Glutamatergic neuron (in vitro differentiated cells): ENCODE measurements at regions not wholly inside any gene's neighbourhood (a gene's known extent, or its start where the extent isn't known, plus 50 kb on each side); places are given as distances from the start of the nearest gene placed in this dataset.

Experiments
- DNase-seq: peaks from one replicate; pipeline ENCODE4 v3.0.0; 2022
- H3K27ac Mint-ChIP-seq: one replicate; pipeline ENCODE4 v1.8.0; 2020; ENCODE audit warnings: mild to moderate bottlenecking, mixed read lengths, inconsistent platforms; ENCODE audit not compliant: unreplicated experiment
- H3K27me3 Mint-ChIP-seq: one replicate; pipeline ENCODE4 v1.8.0; 2020; ENCODE audit warnings: mild to moderate bottlenecking, moderate library complexity, mixed read lengths, inconsistent platforms; ENCODE audit not compliant: unreplicated experiment
- H3K36me3 Mint-ChIP-seq: one replicate; pipeline ENCODE4 v1.8.0; 2020; ENCODE audit warnings: mild to moderate bottlenecking, mixed read lengths, inconsistent platforms; ENCODE audit not compliant: unreplicated experiment
- H3K4me1 Mint-ChIP-seq: one replicate; pipeline ENCODE4 v1.8.0; 2020; ENCODE audit warnings: mild to moderate bottlenecking, low read depth, mixed read lengths, inconsistent platforms; ENCODE audit not compliant: unreplicated experiment
- H3K4me3 Mint-ChIP-seq: one replicate; pipeline ENCODE4 v1.8.0; 2020; ENCODE audit warnings: mild to moderate bottlenecking, mixed read lengths, inconsistent platforms; ENCODE audit not compliant: unreplicated experiment
- H3K9me3 Mint-ChIP-seq: one replicate; pipeline ENCODE4 v1.8.0; 2020; ENCODE audit warnings: mild to moderate bottlenecking, moderate library complexity, mixed read lengths, inconsistent platforms; ENCODE audit not compliant: unreplicated experiment
- CTCF ChIP-seq: fragments of 200-600 bp; sonication (generic); IDR thresholded peaks from one replicate; pipeline ENCODE4 v1.5.0; 2021; ENCODE audit not compliant: partially characterized antibody, unreplicated experiment

- no peaks in the 10 kb centered on the region for H3K27me3 Mint-ChIP-seq
- H3K36me3 Mint-ChIP-seq, result no peaks in the 10 kb centered on the region
- no peak for DNase-seq
- H3K9me3 Mint-ChIP-seq, result no peaks in the 10 kb centered on the region
- TF ChIP-seq CTCF, result no peak
- no peaks in the 10 kb centered on the region for H3K4me1 Mint-ChIP-seq
- no peak overlapping the region for H3K4me3 Mint-ChIP-seq
- H3K27ac Mint-ChIP-seq, result no peak overlapping the region
These were observed 241.7 kb upstream of the AMIGO2 start for GRCh38 chr12:47321436-47321835.

- H3K4me1 Mint-ChIP-seq, result no peaks in the 10 kb centered on the region
- H3K27me3 Mint-ChIP-seq, result no peaks in the 10 kb centered on the region
- no peak overlapping the region for H3K4me3 Mint-ChIP-seq
- TF ChIP-seq CTCF, result no peak
- no peaks in the 10 kb centered on the region for H3K9me3 Mint-ChIP-seq
- H3K27ac Mint-ChIP-seq, result no peak overlapping the region
- no peaks in the 10 kb centered on the region for H3K36me3 Mint-ChIP-seq
- no peak for DNase-seq
These were observed 240.0 kb upstream of the AMIGO2 start for GRCh38 chr12:47319746-47320145.

- H3K4me3 Mint-ChIP-seq, result no peak overlapping the region
- no peak for TF ChIP-seq CTCF
- no peak overlapping the region for H3K27ac Mint-ChIP-seq
- DNase-seq, result no peak
- no peaks in the 10 kb centered on the region for H3K36me3 Mint-ChIP-seq
- H3K4me1 Mint-ChIP-seq, result no peaks in the 10 kb centered on the region
- H3K27me3 Mint-ChIP-seq, result peaks cover 1% of the 10 kb centered on the region
- H3K9me3 Mint-ChIP-seq, result no peaks in the 10 kb centered on the region
These were observed 239.2 kb upstream of the AMIGO2 start for GRCh38 chr12:47318963-47319362.

- H3K4me1 Mint-ChIP-seq, result no peaks in the 10 kb centered on the region
- H3K9me3 Mint-ChIP-seq, result no peaks in the 10 kb centered on the region
- peaks cover 2% of the 10 kb centered on the region for H3K27me3 Mint-ChIP-seq
- no peak overlapping the region for H3K27ac Mint-ChIP-seq
- H3K4me3 Mint-ChIP-seq, result no peak overlapping the region
- TF ChIP-seq CTCF, result no peak
- no peaks in the 10 kb centered on the region for H3K36me3 Mint-ChIP-seq
- DNase-seq, result no peak
These were observed 237.6 kb upstream of the AMIGO2 start for GRCh38 chr12:47317175-47317915.

- TF ChIP-seq CTCF, result no peak
- no peak for DNase-seq
- H3K4me3 Mint-ChIP-seq, result no peak overlapping the region
These were observed 236.9 kb upstream of the AMIGO2 start for GRCh38 chr12:47316609-47317049.

More at GRCh38 chr12:47316609-47317049, 236.9 kb upstream of the AMIGO2 start:
- no peaks in the 10 kb centered on the region for H3K9me3 Mint-ChIP-seq
- no peaks in the 10 kb centered on the region for H3K4me1 Mint-ChIP-seq
- H3K36me3 Mint-ChIP-seq, result no peaks in the 10 kb centered on the region
- H3K27me3 Mint-ChIP-seq, result peaks cover 2% of the 10 kb centered on the region
- H3K27ac Mint-ChIP-seq, result no peak overlapping the region
